NCI-H2029 (cell line): ENCODE measurements at regions not wholly inside any gene's neighbourhood (a gene's known extent, or its start where the extent isn't known, plus 50 kb on each side); places are given as distances from the start of the nearest gene placed in this dataset.
"Not testable (repeated sequence)": the region's sequence is repeated elsewhere in the genome, so short reads cannot be mapped to it uniquely, and the experiment has no call there.

Experiments
- DNase-seq: peaks from one replicate; lab custom pipeline; 2025; lab: John Stamatoyannopoulos, UW

DNA sequence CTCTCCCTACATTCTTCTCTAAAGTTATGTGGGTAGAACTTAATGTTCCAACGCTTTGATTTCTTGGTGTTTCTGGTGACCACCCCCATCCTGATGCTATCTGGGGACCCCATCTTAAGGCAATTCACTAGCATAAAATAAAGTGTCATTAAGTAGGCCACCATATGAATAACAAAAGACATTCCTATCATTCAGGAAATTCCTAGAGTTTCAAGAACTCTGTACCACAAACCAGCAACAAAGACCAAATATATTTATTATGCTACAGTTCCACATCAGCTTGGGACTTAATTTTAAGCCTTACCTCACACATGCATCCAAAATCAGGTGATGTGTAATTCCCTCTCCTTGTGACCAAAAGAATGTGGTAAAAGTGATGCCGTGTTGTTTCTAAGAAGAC is 254.6 kb upstream of the LRRC4C start:
- no peak for DNase-seq

DNA sequence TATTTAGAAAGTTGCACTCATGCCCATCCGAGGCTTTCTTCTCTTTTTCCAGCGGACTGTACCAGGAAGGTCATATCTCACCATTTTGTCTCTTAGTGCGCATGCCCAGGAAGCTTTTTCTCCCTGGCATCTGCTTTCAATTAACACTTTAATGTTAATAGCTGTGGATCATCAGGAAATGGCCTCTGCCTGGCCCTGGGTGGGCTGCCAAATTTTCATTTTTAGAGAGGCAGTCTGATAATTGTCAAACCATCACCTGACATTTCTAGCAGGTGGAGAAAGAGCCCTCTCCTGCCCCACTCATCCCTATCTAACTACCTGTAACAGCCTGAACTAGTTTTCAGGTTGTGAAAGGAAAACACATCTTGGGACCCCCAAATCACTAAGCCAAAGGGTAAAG is 257.4 kb upstream of the LRRC4C start:
- DNase-seq = no peak

DNA sequence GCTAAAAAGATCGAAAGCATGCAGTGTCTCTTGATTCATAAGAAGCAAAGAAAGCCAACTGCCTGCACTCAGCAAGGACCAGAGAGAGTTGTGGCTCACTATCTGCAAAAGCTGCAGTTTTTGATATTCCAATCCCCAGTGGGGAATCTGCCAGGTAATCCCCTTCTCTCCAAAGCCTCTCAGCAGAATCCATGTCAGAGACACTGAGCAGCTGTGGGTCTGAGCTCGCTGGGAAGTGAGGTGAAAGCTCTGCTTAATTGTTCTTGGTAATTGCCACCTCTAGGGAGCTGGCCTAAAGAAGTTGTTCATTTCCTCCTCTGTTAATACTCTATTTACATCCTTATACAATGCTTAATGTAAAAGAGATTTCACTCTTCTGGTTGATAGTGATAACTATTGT is 261.3 kb upstream of the LRRC4C start:
- DNase-seq = no peak

DNA sequence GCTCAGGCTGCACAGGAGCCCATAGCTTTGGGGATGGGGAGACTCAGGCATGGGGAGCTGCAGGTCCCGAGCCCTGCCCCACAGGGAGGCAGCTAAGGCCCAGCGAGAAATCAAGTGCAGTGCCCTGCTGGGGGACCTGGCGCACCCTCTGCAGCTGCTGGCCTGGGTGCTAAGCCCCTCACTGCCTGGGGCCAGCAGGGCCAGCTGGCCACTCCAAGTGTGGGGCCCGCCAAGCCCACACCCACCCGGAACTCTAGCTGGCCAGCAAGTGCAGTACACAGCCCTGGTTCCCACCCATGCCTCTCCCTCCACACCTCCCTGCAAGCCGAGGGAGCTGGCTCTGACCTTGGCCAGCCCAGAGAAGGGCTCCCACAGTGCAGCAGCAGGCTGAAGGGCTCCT is 268.7 kb upstream of the LRRC4C start:
- not testable (repeated sequence) for DNase-seq

DNA sequence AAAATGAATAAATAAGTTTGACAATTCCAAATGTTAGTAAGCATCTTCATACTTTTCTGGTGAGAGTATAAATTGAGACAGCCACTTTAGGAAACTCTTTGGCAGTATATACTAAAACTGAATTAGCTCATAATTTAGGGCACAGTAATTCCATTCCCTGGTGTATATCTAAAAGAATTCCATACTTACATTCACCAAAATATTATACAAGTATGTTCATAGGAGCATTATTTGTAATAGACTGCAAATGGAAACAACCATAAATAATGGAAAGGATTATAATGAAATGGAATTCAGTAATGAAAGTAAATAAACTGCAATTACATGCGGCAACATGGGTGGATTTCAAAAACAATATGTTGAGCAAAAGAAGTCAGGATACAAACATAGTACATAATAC is 315.8 kb upstream of the LRRC4C start:
- no peak for DNase-seq

DNA sequence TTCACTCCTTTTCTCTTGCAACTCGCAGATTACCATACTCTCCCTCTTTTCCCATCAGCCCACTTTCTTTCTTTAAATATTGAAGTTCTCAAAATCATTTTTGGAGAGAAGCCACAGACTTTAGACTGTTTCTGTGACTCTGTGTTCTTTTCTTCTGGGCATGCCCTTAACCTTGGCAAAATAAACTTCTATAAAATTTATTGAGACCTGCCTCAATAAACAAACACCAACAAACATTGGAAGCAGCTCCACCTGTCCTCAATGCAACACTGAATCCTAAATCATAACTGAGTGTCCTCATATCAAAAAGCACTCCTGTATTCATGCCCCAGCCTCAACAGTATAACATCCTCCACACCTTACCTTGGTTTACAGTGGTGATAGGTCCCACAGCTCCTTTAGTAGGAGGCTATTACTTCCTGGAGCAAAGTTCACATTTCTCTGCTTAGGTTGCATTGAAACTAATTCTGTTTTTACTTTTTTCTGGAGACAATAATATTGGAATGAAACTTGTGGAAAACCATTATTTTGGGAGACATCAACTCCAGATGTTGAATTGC is 320.0 kb upstream of the LRRC4C start:
- DNase-seq = no peak

DNA sequence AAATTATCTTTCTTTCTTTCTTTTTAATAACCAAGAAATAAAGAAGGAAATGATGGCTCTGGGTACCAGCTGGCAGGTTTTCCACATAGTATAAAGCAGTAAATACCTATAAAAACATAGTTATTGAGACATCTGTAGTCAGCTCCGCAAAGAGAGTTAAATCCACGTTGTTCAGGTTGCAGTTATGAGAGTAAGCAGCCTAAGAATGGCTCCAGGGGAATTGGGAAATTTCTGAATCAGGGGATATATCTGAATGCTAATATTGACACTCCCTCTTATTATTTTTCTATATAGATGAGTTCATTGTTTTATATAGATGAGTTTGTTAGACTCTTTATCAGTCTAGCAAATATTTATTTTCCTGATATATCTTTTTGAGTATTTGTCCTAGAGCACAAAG is 322.0 kb upstream of the LRRC4C start:
- DNase-seq = no peak

DNA sequence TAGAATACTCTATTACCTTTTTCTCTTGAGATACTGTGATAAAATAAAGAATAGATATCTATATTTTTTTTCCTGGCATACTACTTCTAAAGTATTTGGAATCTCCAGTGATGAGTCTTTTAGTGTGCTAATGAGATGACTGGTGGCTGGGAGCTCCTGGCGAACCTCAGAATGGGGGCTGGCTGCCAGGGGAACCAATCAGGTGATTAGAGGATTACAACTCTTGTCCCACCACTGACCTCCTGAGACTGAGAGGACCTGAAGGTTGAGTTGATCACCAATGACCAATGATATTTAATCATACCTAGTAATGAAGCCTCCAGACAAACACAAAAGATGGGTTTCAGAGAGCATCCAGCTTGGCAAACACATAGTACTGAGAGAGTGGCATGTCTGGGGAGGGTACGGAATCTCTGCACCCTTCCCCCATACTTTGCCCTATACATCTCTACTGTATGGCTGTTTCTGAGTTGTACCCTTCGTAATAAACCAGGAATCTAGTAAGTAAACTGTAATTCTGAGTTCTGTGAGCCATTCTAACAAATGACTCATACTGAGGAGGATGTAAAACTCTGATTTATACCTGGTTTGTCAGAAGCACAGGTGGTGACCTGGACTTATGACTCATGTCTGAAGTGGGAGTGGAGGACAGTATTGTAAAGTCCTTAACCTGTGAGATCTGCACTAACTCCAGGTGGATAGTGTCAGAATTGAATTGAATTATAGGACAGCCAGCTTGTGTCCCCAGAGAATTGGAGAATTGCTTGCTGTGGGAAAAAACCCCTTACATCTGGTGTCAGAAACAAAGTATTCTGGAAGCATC is 325.3 kb upstream of the LRRC4C start:
- no peak for DNase-seq

DNA sequence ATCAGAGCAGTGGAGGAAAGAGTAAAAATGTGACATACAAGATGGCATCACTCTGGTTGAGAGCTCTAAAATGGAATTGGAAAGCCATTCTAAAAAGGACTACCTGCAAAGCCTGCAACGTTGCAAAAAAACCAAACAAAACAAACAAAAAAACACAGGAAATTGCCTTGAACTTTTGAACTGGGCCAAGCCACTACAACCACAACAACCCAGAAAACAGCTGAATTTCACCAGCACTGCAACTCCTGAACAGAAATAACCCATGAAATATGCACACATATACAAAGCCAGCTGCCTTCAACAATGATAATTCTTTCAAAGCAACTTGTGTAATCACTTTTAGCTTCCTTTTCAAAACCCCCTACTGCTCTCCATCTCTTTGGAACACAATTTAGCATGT is 326.6 kb upstream of the LRRC4C start:
- DNase-seq = no peak

DNA sequence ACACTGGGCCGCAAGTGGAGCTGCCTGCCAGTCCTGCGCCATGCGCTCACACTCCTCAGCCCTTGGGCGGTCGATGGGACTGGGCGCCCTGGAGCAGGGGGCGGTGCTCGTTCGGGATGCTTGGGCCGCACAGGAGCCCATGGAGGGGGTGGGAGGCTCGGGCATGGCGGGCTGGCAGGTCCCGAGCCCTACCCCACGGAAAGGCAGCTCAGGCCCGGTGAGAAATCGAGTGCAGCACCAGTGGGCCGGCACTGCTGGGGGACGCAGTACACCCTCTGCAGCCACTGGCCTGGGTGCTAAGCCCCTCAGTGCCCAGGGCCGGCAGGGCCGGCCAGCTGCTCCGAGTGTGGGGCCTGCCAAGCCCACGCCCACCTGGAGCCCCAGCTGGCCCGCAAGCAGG is 328.7 kb upstream of the LRRC4C start:
- no peak for DNase-seq

DNA sequence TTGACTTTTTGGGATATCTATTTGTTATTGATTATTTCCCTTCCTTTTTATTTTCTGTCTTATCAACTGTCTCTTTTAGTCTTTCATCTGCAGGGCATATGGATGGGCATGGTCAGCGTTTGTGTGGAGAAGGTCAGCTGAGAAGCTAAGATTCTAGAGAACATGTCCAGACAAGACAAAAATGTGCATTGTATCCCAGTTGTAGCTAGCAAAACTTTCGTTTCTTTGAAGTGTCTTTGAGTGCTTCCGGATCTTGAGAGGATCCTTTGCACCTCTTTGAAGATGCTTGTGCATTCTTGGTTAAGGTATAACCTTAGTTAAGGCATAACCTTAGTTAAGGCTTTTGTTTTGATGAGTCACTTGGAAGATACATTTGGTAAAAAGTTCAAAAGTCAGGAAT is 329.9 kb upstream of the LRRC4C start:
- DNase-seq = no peak

DNA sequence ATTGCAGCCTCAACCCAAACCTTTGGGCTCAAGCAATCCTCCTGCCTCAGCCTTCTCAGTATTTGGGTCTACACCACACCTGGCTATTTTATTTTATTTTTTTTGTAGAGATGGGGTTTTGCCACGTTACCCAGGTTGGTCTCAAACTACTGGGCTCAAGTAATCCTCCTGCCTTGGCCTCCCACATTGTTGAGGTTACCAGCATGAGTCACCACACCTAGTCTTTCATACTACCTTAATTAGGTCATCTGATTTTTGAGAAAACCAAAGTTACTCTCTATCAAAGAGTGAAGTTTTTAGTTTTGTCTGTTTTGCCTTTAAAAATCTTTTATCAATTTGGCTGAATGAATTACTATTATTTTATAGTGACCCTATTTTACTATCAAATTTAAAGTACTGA is 335.6 kb upstream of the LRRC4C start:
- DNase-seq = no peak

DNA sequence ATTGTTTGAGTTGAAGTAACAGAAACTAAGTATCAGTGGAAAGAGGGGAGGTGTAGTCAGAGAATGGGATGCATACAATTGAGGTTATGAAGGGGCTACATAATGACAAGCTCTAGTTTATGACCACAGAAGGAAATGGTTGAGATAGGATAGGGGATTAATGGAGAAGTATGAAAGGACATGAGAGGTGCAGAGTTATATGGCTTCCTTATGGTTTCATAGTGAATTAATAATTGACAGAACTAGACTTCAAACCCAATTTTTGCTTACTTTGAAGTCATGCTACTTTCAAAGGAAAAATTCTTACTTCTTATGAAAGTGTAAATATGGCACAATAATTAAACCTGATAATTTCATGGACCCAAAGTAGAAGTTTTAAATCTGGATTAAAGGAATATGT is 340.3 kb upstream of the LRRC4C start:
- no peak for DNase-seq

DNA sequence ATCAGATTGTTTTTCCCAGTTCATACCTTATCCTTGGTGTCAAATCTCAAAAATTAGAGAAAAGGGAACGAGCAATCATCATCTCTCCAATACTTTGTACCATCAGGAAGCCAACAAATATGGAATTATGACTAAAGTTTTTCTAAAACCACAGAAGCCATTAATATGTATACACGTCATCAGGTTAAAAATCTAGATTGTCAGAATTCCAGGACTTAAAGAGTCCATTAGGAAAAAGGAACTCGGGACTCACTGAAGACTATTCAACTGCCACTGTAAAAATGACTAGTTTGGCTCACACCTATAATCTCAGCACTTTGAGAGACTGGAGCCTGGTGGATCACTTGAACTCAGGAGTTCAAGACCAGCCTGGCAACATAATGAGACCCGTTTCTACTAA is 344.4 kb upstream of the LRRC4C start:
- no peak for DNase-seq

DNA sequence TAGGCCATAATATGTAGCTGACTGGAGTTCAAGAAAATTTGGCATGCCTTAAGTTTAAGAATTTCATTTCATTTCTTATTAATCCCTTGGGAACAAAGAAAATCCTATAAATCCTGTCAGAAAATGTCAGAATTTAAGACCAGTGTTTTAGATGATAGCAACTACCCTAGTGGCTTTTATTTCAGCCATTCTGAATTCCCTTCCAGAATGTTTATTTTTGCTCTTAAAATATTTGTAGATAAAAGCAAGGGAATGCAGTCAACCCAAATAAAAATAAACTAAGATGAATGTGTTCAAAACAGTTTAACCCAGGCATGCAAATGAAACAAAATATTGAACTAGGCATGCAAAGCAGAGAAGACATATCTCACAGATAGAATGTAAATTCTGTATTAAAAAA is 356.9 kb upstream of the LRRC4C start:
- DNase-seq = no peak

DNA sequence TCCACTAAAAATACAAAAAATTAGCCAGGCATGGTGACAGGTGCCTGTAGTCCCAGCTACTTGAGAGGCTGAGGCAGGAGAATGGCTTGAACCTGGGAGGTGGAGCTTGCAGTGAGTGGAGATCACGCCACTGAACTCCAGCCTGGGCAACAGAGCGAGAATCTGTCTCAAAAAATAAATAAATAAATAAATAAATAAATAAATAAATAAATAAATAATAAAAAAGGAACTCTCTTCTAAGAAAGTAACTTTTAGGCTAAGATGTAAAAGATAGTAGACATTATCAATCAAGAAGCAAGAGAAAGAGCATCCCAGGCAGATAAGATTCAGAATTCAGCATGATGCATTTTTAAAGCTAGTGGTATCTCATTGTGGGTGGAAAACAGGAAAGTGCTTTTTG is 364.8 kb upstream of the LRRC4C start:
- not testable (repeated sequence) for DNase-seq

DNA sequence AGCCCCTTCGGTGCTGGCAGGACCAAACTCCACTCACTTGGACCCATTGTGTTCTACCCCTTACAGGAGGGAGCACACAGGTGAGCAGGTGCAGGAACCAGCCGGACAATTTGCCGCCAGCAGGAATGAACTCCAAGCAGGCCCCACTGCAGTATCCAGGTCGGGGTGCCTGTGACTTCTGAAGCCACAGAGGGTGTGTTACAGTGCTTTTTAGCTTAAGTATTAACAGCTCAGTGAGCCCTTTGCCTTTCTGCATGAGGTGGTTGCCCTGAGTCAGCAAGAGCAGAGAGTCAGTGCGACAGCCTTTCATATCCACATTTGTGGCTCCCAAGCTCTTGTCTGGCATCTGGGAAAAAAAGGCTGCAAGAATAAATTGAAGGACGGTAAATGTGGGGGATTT is 366.6 kb upstream of the LRRC4C start:
- no peak for DNase-seq

DNA sequence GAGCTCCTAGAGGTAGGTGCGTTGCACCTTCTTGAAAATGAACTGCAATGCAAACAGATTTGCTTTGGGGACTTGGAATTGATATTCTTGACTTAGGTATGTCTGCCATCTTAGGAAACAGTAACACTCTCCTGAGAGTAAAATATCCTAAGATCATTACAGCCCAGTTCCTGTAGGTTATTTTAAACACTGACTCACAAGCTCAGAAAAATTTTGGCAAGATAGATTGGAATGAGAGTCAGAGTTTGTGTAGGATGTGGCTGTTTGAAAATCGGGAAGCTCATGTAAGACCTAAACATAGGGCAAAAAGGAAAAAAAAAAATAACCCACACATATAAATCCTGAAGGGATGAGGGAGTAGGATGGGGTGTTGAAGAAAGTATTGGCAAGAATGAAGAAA is 377.0 kb upstream of the LRRC4C start:
- no peak for DNase-seq

DNA sequence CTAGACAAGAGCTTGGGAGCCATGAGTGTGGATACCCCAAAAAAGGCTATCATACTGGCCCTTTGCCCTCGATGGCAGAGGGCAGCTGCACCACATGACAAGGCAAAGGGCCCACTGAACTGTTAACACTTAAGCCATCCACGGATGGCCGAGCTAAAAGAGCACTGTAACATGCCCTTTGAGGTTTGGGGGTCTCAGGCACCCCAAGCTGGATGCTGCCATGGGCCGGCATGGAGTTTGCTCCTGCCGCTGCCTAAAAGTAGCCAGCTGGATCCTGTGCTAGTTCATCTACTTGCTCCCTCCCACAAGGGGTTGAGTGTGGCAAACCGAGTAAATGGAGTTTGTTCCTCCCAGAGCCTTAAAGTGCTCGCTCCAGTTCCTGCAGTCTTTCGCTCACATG is 383.2 kb upstream of the LRRC4C start:
- DNase-seq = no peak

DNA sequence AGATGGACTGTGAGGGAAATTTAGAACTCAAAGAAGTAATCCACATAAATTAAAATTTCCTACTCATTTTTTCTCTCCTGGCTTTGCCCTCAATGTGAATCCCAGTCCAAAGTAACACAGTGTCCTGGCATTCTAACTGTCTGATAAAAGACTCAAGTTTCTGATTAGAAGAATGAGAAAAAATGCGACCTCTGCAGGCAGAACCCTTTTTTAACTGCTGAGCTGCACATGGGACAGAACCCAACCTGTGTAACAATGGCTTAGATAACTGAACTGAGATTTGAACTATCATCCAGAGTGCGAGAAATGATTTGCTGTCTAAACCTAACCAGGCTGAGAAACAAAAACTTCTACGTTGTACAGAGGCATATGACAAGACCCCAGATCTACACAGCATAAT is 385.6 kb upstream of the LRRC4C start:
- DNase-seq = no peak

DNA sequence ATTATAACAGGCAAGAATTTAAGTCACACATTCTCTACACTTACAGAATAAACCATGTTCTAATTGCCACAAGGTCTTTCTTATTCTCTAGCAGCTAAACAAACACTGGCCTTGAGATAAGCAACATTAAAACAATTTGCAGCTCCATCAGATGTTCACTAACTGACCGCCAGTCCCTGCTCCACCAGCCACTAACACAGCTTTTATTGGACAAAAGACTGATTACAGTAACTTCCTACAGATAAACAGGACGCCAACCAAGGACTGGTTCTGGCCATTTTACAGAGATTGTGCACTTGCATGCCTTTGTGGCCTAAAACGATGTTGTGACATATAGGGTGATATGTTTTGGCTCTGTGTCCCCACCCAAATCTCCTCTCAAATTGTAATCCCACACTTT is 388.9 kb upstream of the LRRC4C start:
- no peak for DNase-seq

DNA sequence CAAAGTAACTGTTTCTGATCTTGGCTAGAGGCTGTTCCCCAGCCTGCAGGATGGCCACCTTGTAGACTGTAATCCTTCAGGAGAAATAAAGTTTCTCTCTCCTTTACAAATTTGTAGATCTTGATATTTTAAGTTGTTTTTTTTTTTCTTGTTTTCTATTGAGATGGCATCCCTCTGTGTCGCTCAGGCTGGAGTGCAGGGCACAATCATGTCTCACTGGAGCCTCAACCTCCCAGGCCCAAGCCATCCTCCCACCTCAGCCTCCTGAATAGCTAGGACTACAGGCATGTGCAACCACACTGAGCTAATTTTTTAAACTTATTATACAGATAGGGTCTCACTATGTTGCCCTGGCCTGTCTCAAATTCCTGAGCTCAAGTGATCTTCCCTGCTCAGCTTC is 389.8 kb upstream of the LRRC4C start:
- DNase-seq = no peak

DNA sequence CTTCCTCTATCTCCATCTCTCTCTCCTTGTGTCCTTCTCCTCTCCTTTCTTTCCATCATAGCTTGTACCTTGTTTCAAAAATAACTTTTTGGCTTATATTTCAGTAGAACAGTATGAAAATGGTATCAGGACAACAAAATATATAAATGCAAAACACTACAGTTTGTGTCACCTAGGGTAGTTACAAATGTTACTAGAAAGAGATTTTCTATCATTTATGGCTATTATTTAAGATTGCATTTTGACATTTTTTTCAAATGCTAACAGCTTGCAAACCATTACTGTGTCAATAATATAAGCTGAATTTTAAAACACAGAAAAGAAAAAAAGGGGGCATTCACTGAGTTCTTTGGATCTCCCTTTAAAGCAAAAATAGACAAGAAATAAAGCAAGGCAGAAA is 392.3 kb upstream of the LRRC4C start:
- no peak for DNase-seq

DNA sequence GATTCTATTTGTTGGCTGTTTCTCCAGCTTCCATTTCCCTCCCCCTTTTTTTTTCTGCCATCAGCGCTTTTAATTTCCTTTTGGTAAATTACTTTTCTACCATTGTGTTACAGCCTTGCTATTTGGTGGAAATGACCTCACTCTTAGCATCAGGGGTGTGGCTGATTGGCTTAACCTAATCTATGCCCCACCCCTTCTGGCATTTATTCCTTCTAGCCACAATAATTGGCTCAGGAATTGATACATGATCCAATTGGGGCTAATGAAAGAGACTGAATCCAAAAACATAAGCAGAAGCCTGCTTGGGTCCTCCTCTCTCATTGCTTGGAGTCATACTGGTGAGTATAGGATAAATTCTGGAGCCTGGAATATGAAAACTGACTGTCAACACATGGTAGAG is 402.4 kb upstream of the LRRC4C start:
- no peak for DNase-seq
